Astrocyte (in vitro differentiated cells and primary cell): ENCODE measurements at regions not wholly inside any gene's neighbourhood (a gene's known extent, or its start where the extent isn't known, plus 50 kb on each side); places are given as distances from the start of the nearest gene placed in this dataset.
"Not testable (repeated sequence)": the region's sequence is repeated elsewhere in the genome, so short reads cannot be mapped to it uniquely, and the experiment has no call there.

Source experiments
- DNase-seq: peaks from one replicate; pipeline ENCODE4 v3.0.0-alpha.2; 2010; ENCODE audit warnings: low read depth
- FAIRE-seq: peaks from 2 replicates; lab custom pipeline; 2011; peaks lifted over from hg19 to GRCh38; lab: Jason Lieb, UNC
- H2AFZ ChIP-seq: 2 replicates; pipeline ENCODE4 v1.6.0; 2012; ENCODE audit warnings: low read depth, low read length, inconsistent platforms
- H3K27ac ChIP-seq: 2 replicates; pipeline ENCODE4 v1.5.1; 2011; ENCODE audit warnings: low read depth, low read length, inconsistent platforms
- H3K27me3 ChIP-seq: 2 replicates; pipeline ENCODE4 v1.6.0; 2011; ENCODE audit warnings: low read length, inconsistent platforms; ENCODE audit not compliant: insufficient read depth
- H3K36me3 ChIP-seq: 2 replicates; pipeline ENCODE4 v1.5.1; 2011; ENCODE audit warnings: low read length, inconsistent platforms; ENCODE audit not compliant: insufficient read depth
- H3K4me1 ChIP-seq: 2 replicates; pipeline ENCODE4 v1.5.1; 2011; ENCODE audit warnings: low read length, inconsistent platforms; ENCODE audit not compliant: insufficient read depth
- H3K4me2 ChIP-seq: 2 replicates; pipeline ENCODE4 v1.6.0; 2012; ENCODE audit warnings: low read length, inconsistent platforms
- H3K4me3 ChIP-seq: 2 replicates; pipeline ENCODE4 v1.5.1; 2011; ENCODE audit warnings: low read depth, mild to moderate bottlenecking, low read length, inconsistent platforms; ENCODE audit not compliant: insufficient read depth
- H3K79me2 ChIP-seq: 2 replicates; pipeline ENCODE4 v1.6.0; 2012; ENCODE audit warnings: mild to moderate bottlenecking, low read length, inconsistent platforms; ENCODE audit not compliant: insufficient read depth
- H3K9ac ChIP-seq: 2 replicates; pipeline ENCODE4 v1.6.0; 2012; ENCODE audit warnings: mild to moderate bottlenecking, low read length, inconsistent platforms
- H3K9me3 ChIP-seq: 2 replicates; pipeline ENCODE4 v1.5.1; 2012; ENCODE audit warnings: low read depth, mild to moderate bottlenecking, low read length, inconsistent platforms; ENCODE audit not compliant: insufficient read depth
- H4K20me1 ChIP-seq: 2 replicates; pipeline ENCODE4 v1.6.0; 2012; ENCODE audit warnings: low read length, inconsistent platforms; ENCODE audit not compliant: insufficient read depth
- H3K27ac Mint-ChIP-seq: one replicate; pipeline ENCODE4 v1.8.0; 2021; ENCODE audit warnings: mild to moderate bottlenecking, mixed read lengths; ENCODE audit not compliant: unreplicated experiment
- H3K27me3 Mint-ChIP-seq: one replicate; pipeline ENCODE4 v1.8.0; 2021; ENCODE audit warnings: low read depth, mixed read lengths; ENCODE audit not compliant: unreplicated experiment
- H3K36me3 Mint-ChIP-seq: one replicate; pipeline ENCODE4 v1.8.0; 2021; ENCODE audit warnings: low read depth, mixed read lengths; ENCODE audit not compliant: unreplicated experiment
- H3K4me1 Mint-ChIP-seq: one replicate; pipeline ENCODE4 v1.8.0; 2021; ENCODE audit warnings: low read depth, mixed read lengths; ENCODE audit not compliant: unreplicated experiment
- H3K4me3 Mint-ChIP-seq: one replicate; pipeline ENCODE4 v1.8.0; 2021; ENCODE audit warnings: mild to moderate bottlenecking, moderate library complexity, mixed read lengths; ENCODE audit not compliant: unreplicated experiment
- H3K9me3 Mint-ChIP-seq: one replicate; pipeline ENCODE4 v1.8.0; 2021; ENCODE audit warnings: mild to moderate bottlenecking, mixed read lengths; ENCODE audit not compliant: unreplicated experiment
- EZH2 ChIP-seq: IDR thresholded peaks from 2 replicates; pipeline ENCODE4 v1.6.1; 2012; ENCODE audit warnings: mild to moderate bottlenecking, low read length, inconsistent platforms; ENCODE audit not compliant: insufficient read depth
- TF ChIP-seq, protein P1 (sequence below): IDR thresholded peaks from 2 replicates; pipeline ENCODE4 v1.5.1; 2011; ENCODE audit warnings: low read depth, mild to moderate bottlenecking, inconsistent platforms, low read length, moderate library complexity; ENCODE audit not compliant: insufficient read depth

DNA sequence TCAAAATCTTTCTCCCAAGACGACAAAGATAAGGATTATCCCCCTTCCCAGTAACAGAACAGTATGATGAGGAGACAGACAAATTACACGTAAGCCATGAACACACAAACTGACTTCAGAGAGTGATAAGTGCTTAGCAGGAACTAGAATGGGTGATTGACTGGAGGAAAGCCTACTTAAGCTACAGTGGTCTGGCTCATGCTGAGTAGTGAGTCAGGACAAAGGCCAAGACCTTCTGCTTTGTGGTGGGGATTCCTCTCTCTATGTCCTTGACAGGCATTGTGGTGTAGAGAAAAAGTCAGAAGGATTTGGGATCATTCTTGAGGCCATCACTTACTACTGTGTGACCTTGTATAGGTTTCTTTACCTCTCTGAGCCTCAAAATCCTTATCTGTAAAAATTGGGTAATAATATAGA, 381.9 kb upstream of the CCL2 start:
- no peaks in the 10 kb centered on the region for H3K9me3 ChIP-seq
- no peak overlapping the region for H3K4me2 ChIP-seq
- H3K79me2 ChIP-seq = no peaks in the 10 kb centered on the region
- no peaks in the 10 kb centered on the region for H4K20me1 ChIP-seq
- H3K9me3 Mint-ChIP-seq = peaks cover 4% of the 10 kb centered on the region
- H3K4me3 ChIP-seq = no peak overlapping the region
- no peaks in the 10 kb centered on the region for H3K36me3 ChIP-seq
- no peak for TF ChIP-seq EZH2
- TF ChIP-seq, protein P1, sequence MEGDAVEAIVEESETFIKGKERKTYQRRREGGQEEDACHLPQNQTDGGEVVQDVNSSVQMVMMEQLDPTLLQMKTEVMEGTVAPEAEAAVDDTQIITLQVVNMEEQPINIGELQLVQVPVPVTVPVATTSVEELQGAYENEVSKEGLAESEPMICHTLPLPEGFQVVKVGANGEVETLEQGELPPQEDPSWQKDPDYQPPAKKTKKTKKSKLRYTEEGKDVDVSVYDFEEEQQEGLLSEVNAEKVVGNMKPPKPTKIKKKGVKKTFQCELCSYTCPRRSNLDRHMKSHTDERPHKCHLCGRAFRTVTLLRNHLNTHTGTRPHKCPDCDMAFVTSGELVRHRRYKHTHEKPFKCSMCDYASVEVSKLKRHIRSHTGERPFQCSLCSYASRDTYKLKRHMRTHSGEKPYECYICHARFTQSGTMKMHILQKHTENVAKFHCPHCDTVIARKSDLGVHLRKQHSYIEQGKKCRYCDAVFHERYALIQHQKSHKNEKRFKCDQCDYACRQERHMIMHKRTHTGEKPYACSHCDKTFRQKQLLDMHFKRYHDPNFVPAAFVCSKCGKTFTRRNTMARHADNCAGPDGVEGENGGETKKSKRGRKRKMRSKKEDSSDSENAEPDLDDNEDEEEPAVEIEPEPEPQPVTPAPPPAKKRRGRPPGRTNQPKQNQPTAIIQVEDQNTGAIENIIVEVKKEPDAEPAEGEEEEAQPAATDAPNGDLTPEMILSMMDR = no peak
- H3K4me1 Mint-ChIP-seq = peaks cover 19% of the 10 kb centered on the region
- no peaks in the 10 kb centered on the region for H3K27me3 ChIP-seq
- no peak overlapping the region for H3K27ac ChIP-seq
- peaks cover 4% of the 10 kb centered on the region for H3K27me3 Mint-ChIP-seq
- no peak overlapping the region for H2AFZ ChIP-seq
- DNase-seq = peak; percentile 19
- H3K36me3 Mint-ChIP-seq = no peaks in the 10 kb centered on the region
- no peak for FAIRE-seq
- H3K27ac Mint-ChIP-seq = peak overlapping the region; percentile 43
- no peaks in the 10 kb centered on the region for H3K4me1 ChIP-seq
- no peak overlapping the region for H3K4me3 Mint-ChIP-seq
- H3K9ac ChIP-seq = no peak overlapping the region

DNA sequence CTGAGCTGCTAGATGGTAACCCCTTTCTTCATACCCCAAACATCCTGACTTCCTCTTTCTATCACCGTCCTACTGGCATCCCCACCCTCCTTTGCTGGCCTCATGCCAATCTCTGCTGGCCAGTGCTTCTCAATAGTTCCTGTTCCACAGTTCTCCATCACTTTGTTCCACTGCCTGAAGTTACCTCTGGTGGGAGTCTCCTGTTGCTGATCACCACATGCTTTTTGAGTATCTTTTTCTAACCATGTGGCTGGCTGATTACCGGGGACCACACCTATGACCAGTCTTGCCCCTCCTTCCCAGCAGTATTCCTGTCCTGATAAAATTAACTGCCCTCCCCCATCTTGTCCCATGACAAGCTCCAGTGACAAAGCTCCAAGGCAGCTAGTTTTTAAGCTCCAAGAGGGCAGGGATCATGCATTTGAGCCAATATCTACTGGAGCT, 380.4 kb upstream of the CCL2 start:
- H3K4me3 ChIP-seq = no peak overlapping the region
- no peaks in the 10 kb centered on the region for H3K79me2 ChIP-seq
- no peaks in the 10 kb centered on the region for H3K9me3 ChIP-seq
- Mint-ChIP-seq H3K9me3 (peaks cover 7% of the 10 kb centered on the region), H3K4me3 (no peak overlapping the region), H3K36me3 (no peaks in the 10 kb centered on the region), H3K4me1 (peaks cover 19% of the 10 kb centered on the region), H3K27me3 (peaks cover 5% of the 10 kb centered on the region), H3K27ac (no peak overlapping the region)
- H2AFZ ChIP-seq = no peak overlapping the region
- H3K4me2 ChIP-seq = no peak overlapping the region
- H4K20me1 ChIP-seq = no peaks in the 10 kb centered on the region
- FAIRE-seq = no peak
- H3K4me1 ChIP-seq = no peaks in the 10 kb centered on the region
- H3K27me3 ChIP-seq = no peaks in the 10 kb centered on the region
- no peaks in the 10 kb centered on the region for H3K36me3 ChIP-seq
- no peak for DNase-seq
- no peak overlapping the region for H3K27ac ChIP-seq
- TF ChIP-seq, protein P1 = no peak
- no peak for TF ChIP-seq EZH2
- no peak overlapping the region for H3K9ac ChIP-seq

DNA sequence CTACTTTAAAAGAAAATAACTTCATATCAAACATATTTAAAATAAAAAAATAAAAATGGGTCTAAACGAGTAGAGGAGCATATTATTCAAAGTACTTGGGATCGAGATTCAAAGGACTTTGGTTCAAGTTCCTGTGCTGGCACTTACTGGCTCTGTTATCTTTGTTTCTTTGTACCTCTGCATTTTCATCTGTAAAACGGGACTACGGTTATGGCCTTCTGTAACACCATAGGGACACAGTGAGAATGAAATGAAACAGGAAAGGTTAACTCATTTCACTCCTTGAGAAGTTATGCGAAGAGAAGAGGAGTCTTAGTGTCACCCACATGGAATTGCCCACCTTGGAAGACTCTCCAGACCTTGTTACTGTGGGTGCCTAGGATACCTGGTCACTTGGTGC, 379.1 kb upstream of the CCL2 start:
- H3K4me1 Mint-ChIP-seq = peaks cover 17% of the 10 kb centered on the region
- no peak for FAIRE-seq
- H3K27ac ChIP-seq = no peak overlapping the region
- H3K9me3 ChIP-seq = no peaks in the 10 kb centered on the region
- H3K4me1 ChIP-seq = no peaks in the 10 kb centered on the region
- no peak overlapping the region for H3K4me2 ChIP-seq
- no peaks in the 10 kb centered on the region for H3K27me3 ChIP-seq
- H3K4me3 Mint-ChIP-seq = no peak overlapping the region
- H4K20me1 ChIP-seq = no peaks in the 10 kb centered on the region
- H3K27me3 Mint-ChIP-seq = peaks cover 5% of the 10 kb centered on the region
- TF ChIP-seq, protein P1 = no peak
- TF ChIP-seq EZH2 = no peak
- no peak overlapping the region for H3K4me3 ChIP-seq
- no peak for DNase-seq
- no peaks in the 10 kb centered on the region for H3K36me3 ChIP-seq
- H3K27ac Mint-ChIP-seq = no peak overlapping the region
- no peaks in the 10 kb centered on the region for H3K79me2 ChIP-seq
- no peak overlapping the region for H2AFZ ChIP-seq
- no peak overlapping the region for H3K9ac ChIP-seq
- no peaks in the 10 kb centered on the region for H3K36me3 Mint-ChIP-seq
- H3K9me3 Mint-ChIP-seq = peaks cover 7% of the 10 kb centered on the region

DNA sequence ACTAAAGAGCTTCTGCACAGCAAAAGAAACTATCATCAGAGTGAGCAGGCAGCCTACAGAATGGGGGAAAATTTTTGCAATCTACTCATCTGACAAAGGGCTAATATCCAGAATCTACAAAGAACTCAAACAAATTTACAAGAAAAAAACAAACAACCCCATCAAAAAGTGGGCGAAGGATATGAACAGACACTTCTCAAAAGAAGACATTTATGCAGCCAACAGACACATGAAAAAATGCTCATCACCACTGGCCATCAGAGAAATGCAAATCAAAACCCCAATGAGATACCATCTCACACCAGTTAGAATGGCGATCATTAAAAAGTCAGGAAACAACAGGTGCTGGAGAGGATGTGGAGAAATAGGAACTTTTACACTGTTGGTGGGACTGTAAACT, 372.8 kb upstream of the CCL2 start:
- not testable (repeated sequence) for H3K4me1 ChIP-seq, H3K4me3 ChIP-seq, H3K4me2 ChIP-seq, DNase-seq, H3K79me2 ChIP-seq, H3K36me3 ChIP-seq, H3K27me3 ChIP-seq, FAIRE-seq, H3K4me3 Mint-ChIP-seq, H3K9ac ChIP-seq, H3K9me3 ChIP-seq, H3K36me3 Mint-ChIP-seq, H3K27ac ChIP-seq, H3K9me3 Mint-ChIP-seq, H2AFZ ChIP-seq, H3K27me3 Mint-ChIP-seq, H3K27ac Mint-ChIP-seq, H3K4me1 Mint-ChIP-seq, H4K20me1 ChIP-seq
